GM18870 (cell line): ENCODE measurements at regions not wholly inside any gene's neighbourhood (a gene's known extent, or its start where the extent isn't known, plus 50 kb on each side); places are given as distances from the start of the nearest gene placed in this dataset.

Experiments used
- ATAC-seq: cut with Tn5 transposase; IDR thresholded peaks from one replicate; pipeline ENCODE4 v1.9.1; 2021; ENCODE audit warnings: moderate library complexity; ENCODE audit not compliant: unreplicated experiment

GRCh38 chr6:167643223-167643622, 183.5 kb upstream of the AFDN start:
- no peak for ATAC-seq

GRCh38 chr6:167643716-167644115, 183.0 kb upstream of the AFDN start:
- ATAC-seq = no peak

- no peak for ATAC-seq
Observed at GRCh38 chr6:167644412-167645132, 182.1 kb upstream of the AFDN start.

- no peak for ATAC-seq
Observed at GRCh38 chr6:167645368-167645767, 181.3 kb upstream of the AFDN start.

- ATAC-seq = no peak
Observed at GRCh38 chr6:167647306-167647705, 179.4 kb upstream of the AFDN start.

GRCh38 chr6:167647737-167648470, 178.8 kb upstream of the AFDN start:
- no peak for ATAC-seq

GRCh38 chr6:167648501-167649278, 178.0 kb upstream of the AFDN start:
- no peak for ATAC-seq

- no peak for ATAC-seq
Observed at GRCh38 chr6:167649476-167649875, 177.2 kb upstream of the AFDN start.

- no peak for ATAC-seq
Observed at GRCh38 chr6:167650730-167651317, 175.9 kb upstream of the AFDN start.

- no peak for ATAC-seq
Observed at GRCh38 chr6:167651318-167652041, 175.2 kb upstream of the AFDN start.

- no peak for ATAC-seq
Observed at GRCh38 chr6:167652042-167652700, 174.5 kb upstream of the AFDN start.

GRCh38 chr6:167652701-167653095, 174.0 kb upstream of the AFDN start:
- no peak for ATAC-seq

GRCh38 chr6:167653561-167653960, 173.2 kb upstream of the AFDN start:
- no peak for ATAC-seq

GRCh38 chr6:167654389-167654788, 172.3 kb upstream of the AFDN start:
- ATAC-seq = no peak

GRCh38 chr6:167655174-167655821, 171.4 kb upstream of the AFDN start:
- ATAC-seq = no peak

- ATAC-seq = no peak
Observed at GRCh38 chr6:167658106-167658505, 168.6 kb upstream of the AFDN start.

- ATAC-seq = no peak
Observed at GRCh38 chr6:167659046-167659445, 167.7 kb upstream of the AFDN start.

- ATAC-seq = no peak
Observed at GRCh38 chr6:167660424-167660823, 166.3 kb upstream of the AFDN start.

- ATAC-seq = no peak
Observed at GRCh38 chr6:167660944-167661551, 165.7 kb upstream of the AFDN start.
